HEK293T (cell line): ENCODE measurements at regions not wholly inside any gene's neighbourhood (a gene's known extent, or its start where the extent isn't known, plus 50 kb on each side); places are given as distances from the start of the nearest gene placed in this dataset.

Source experiments
- BHLHE40 ChIP-seq: fragments of 450-650 bp; IDR thresholded peaks from 2 replicates; pipeline ENCODE4 v1.6.1; 2016; ENCODE audit warnings: mild to moderate bottlenecking, moderate library complexity, borderline replicate concordance
- ELF4 ChIP-seq: fragments of 450-650 bp; IDR thresholded peaks from 2 replicates; pipeline ENCODE4 v1.6.1; 2017; ENCODE audit warnings: antibody characterized with exemption
- FOXA1 ChIP-seq: fragments of 450-650 bp; IDR thresholded peaks from 2 replicates; pipeline ENCODE4 v1.6.1; 2016; ENCODE audit warnings: mild to moderate bottlenecking
- FOXK2 ChIP-seq: fragments of 450-650 bp; IDR thresholded peaks from 2 replicates; pipeline ENCODE4 v1.6.1; 2016; ENCODE audit warnings: mild to moderate bottlenecking
- PKNOX1 ChIP-seq: fragments of 450-650 bp; IDR thresholded peaks from 2 replicates; pipeline ENCODE4 v1.6.1; 2016
- SP1 ChIP-seq: fragments of 450-650 bp; IDR thresholded peaks from 2 replicates; pipeline ENCODE4 v1.6.1; 2017
- SUZ12 ChIP-seq: fragments of 450-650 bp; IDR thresholded peaks from 2 replicates; pipeline ENCODE4 v1.6.1; 2016; ENCODE audit warnings: mild to moderate bottlenecking
- ZNF384 ChIP-seq: fragments of 450-650 bp; IDR thresholded peaks from 2 replicates; pipeline ENCODE4 v1.6.1; 2016

DNA sequence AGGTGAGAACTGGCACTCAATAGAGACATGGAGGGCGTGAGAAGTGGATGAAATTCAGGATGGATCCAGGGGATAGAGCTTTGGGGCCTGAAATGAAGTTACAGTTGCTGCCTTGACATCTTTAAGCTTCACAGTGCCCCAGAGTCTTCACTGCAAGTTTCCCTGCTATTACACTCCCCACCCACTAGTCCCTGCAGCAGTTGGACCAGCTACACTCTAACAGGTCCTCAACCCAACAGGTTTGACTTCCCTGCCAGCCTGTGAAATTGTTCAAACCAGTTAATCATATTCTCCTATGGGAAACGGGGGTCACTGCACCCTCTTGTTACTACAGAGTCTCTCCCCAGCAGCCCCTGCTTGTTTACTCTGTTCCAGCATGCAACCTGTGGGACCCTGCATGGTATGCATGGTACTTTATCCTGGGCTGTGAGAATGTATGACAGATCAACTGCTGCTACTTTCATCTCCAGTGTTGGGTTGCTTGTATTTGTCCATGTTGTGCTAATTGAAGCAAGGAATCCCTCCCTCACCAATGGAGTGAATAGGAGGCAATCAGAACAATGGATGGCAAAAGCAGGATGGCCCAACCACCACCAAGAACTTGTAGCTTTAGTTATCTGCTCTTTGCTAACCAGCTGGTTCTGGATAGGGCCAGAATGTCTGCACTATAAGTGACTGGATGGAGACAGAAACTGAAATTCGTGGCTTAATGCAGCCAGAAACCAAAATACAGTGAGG is 314.2 kb downstream of the OLFM4 start:
- no peak for TF ChIP-seq ELF4
- no peak for TF ChIP-seq ZNF384
- no peak for TF ChIP-seq SP1
- TF ChIP-seq FOXA1: no peak
- TF ChIP-seq SUZ12: no peak
- no peak for TF ChIP-seq BHLHE40
- no peak for TF ChIP-seq PKNOX1
- no peak for TF ChIP-seq FOXK2
